HepG2 (cell line): ENCODE measurements at regions not wholly inside any gene's neighbourhood (a gene's known extent, or its start where the extent isn't known, plus 50 kb on each side); places are given as distances from the start of the nearest gene placed in this dataset.

Experiments
- FOXA1 ChIP-seq, 2 experiments: fragments of 450-650 bp in 1 of 2; sonication (generic) in 1 of 2; formaldehyde crosslinking in 1 of 2; IDR thresholded peaks; 2 replicates each; pipeline versions ENCODE4 v1.4.0 to v1.6.1; 2016 to 2020; ENCODE audit warnings: missing genetic modification reagents in 1 of 2
- NFRKB ChIP-seq: fragments of 450-650 bp; IDR thresholded peaks from 2 replicates; pipeline ENCODE4 v1.6.1; 2017
- ZBTB26 ChIP-seq: IDR thresholded peaks from 2 replicates; pipeline ENCODE4 v1.6.1; 2016; ENCODE audit warnings: missing compliant biosample characterization, missing genetic modification reagents, borderline replicate concordance
- TF ChIP-seq, protein P1 (sequence below): IDR thresholded peaks from 2 replicates; pipeline ENCODE4 v1.6.1; 2012; ENCODE audit warnings: inconsistent platforms
- TF ChIP-seq, protein P2 (sequence below): sonication (generic); formaldehyde crosslinking; IDR thresholded peaks from 2 replicates; pipeline ENCODE4 v1.4.0; 2020; ENCODE audit warnings: mild to moderate bottlenecking, missing genetic modification reagents
- TF ChIP-seq, protein P3 (sequence below): sonication (generic); formaldehyde crosslinking; IDR thresholded peaks from 2 replicates; pipeline ENCODE4 v1.5.0; 2020; ENCODE audit warnings: mild to moderate bottlenecking, missing genetic modification reagents

GRCh38 chr11:50220651-50221050, 188.0 kb downstream of the OR4C45 start:
- TF ChIP-seq, protein P1, sequence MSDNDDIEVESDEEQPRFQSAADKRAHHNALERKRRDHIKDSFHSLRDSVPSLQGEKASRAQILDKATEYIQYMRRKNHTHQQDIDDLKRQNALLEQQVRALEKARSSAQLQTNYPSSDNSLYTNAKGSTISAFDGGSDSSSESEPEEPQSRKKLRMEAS: no peak
- TF ChIP-seq ZBTB26 (CRISPR knock-in tag) (no peak), FOXA1 (IDR thresholded peaks at IDR 0.05) (no peak), FOXA1 (CRISPR knock-in tag; IDR thresholded peaks at IDR 0.05) (no peak), NFRKB (no peak)
- TF ChIP-seq, protein P2, sequence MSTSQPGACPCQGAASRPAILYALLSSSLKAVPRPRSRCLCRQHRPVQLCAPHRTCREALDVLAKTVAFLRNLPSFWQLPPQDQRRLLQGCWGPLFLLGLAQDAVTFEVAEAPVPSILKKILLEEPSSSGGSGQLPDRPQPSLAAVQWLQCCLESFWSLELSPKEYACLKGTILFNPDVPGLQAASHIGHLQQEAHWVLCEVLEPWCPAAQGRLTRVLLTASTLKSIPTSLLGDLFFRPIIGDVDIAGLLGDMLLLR (CRISPR knock-in tag): no peak
- TF ChIP-seq, protein P3, sequence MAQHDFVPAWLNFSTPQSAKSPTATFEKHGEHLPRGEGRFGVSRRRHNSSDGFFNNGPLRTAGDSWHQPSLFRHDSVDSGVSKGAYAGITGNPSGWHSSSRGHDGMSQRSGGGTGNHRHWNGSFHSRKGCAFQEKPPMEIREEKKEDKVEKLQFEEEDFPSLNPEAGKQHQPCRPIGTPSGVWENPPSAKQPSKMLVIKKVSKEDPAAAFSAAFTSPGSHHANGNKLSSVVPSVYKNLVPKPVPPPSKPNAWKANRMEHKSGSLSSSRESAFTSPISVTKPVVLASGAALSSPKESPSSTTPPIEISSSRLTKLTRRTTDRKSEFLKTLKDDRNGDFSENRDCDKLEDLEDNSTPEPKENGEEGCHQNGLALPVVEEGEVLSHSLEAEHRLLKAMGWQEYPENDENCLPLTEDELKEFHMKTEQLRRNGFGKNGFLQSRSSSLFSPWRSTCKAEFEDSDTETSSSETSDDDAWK (CRISPR knock-in tag): no peak
